ENCODE measurements at regions not wholly inside any gene's neighbourhood (a gene's known extent, or its start where the extent isn't known, plus 50 kb on each side); places are given as distances from the start of the nearest gene placed in this dataset.
"Not testable (repeated sequence)": the region's sequence is repeated elsewhere in the genome, so short reads cannot be mapped to it uniquely, and the experiment has no call there.

DNA sequence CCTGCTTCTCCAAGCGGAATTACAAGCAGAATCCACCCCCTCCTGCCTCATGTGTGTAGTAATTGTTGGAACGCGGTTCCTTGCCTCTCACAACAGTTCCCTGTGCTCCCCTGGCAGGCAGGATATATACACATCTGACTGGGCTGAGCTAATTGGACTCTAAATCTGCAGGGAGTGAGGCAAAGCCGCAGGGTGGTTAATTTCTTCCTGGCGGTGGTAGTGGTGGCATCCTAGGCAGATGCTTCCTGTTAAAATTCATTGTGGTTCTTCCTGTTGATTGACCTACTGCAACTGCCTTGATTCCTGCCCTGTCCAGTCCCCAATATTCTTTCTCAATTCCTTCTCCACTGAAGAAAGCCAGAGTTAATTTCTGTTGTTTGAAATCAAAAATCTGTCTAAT is 202.9 kb upstream of the PROK2 start:
- peaks cover 6% of the 10 kb centered on the region for H3K4me1 ChIP-seq (ENCODE audit: control insufficient read depth, insufficient read depth, low read length, poor library complexity, severe bottlenecking)
- no peaks in the 10 kb centered on the region for H3K36me3 Mint-ChIP-seq
- H3K4me1 Mint-ChIP-seq: peaks cover 4 to 16% (median 12%) of the 10 kb centered on the region in 4 donors
- H3K27me3 ChIP-seq (ENCODE audit: control insufficient read depth, insufficient read depth, low read length): no peaks in the 10 kb centered on the region
- H3K27ac ChIP-seq (ENCODE audit: insufficient read depth, low read length, poor library complexity, severe bottlenecking): no peak overlapping the region
- no peak for DNase-seq
- peak overlapping the region in 1 of 3 donors; percentile 45 for H3K27ac Mint-ChIP-seq
- no peaks in the 10 kb centered on the region for H3K27me3 Mint-ChIP-seq
- ATAC-seq (ENCODE audit: low read depth in 2 of 2): no peak
- H3K4me3 Mint-ChIP-seq: no peak overlapping the region
- no peaks in the 10 kb centered on the region for H3K9me3 ChIP-seq (ENCODE audit: control insufficient read depth in 2 of 2, low read length in 2 of 2)
- H3K36me3 ChIP-seq (ENCODE audit: control insufficient read depth, insufficient read depth, low read length): no peaks in the 10 kb centered on the region
- H3K4me3 ChIP-seq (ENCODE audit: low read depth, low read length): no peak overlapping the region
- peaks cover 0 to 4% (median 0%) of the 10 kb centered on the region in 7 donors for H3K9me3 Mint-ChIP-seq

DNA sequence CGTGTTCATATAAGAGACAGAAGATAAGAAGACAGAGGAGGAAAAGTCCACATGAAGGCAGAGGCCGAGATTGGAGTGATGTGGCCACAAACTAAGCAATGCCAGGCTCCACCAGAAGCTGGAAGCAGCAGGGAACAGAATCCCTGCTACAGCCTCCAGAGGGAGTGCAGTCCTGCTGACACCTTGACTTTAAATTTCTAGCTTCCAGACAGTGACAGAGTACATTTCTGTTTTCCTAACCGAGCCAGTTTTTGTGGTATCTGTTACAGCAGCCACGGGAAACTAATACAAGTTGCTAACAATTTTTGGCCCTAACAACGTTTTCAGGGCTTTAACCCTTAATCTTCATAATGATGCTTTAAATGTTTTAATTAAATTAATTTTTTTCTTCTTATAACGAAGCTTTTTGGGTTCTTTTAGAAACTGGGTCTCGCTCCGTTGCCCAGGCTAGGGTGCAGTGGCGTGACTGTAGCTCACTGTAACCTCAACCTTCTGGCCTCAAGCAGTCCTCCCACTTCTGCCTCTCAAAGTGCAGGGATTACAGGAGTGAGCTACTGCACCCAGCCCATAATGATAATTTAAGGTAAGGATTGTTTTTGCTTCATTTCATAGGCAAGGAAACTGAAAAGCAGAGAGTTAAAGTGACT is 202.3 kb upstream of the PROK2 start:
- no peaks in the 10 kb centered on the region for H3K36me3 ChIP-seq (ENCODE audit: control insufficient read depth, insufficient read depth, low read length)
- H3K27ac ChIP-seq (ENCODE audit: insufficient read depth, low read length, poor library complexity, severe bottlenecking): no peak overlapping the region
- ATAC-seq (ENCODE audit: low read depth in 2 of 2) (no peak), DNase-seq (no peak)
- Mint-ChIP-seq H3K9me3 (peaks cover 0 to 4% (median 0%) of the 10 kb centered on the region in 7 donors), H3K36me3 (no peaks in the 10 kb centered on the region), H3K4me3 (no peak overlapping the region), H3K27me3 (no peaks in the 10 kb centered on the region), H3K4me1 (peaks cover 4 to 16% (median 12%) of the 10 kb centered on the region in 4 donors), H3K27ac (no peak overlapping the region)
- H3K4me1 ChIP-seq (ENCODE audit: control insufficient read depth, insufficient read depth, low read length, poor library complexity, severe bottlenecking): peaks cover 6% of the 10 kb centered on the region
- H3K9me3 ChIP-seq (ENCODE audit: control insufficient read depth in 2 of 2, low read length in 2 of 2): no peaks in the 10 kb centered on the region
- H3K4me3 ChIP-seq (ENCODE audit: low read depth, low read length): no peak overlapping the region
- H3K27me3 ChIP-seq (ENCODE audit: control insufficient read depth, insufficient read depth, low read length): no peaks in the 10 kb centered on the region

DNA sequence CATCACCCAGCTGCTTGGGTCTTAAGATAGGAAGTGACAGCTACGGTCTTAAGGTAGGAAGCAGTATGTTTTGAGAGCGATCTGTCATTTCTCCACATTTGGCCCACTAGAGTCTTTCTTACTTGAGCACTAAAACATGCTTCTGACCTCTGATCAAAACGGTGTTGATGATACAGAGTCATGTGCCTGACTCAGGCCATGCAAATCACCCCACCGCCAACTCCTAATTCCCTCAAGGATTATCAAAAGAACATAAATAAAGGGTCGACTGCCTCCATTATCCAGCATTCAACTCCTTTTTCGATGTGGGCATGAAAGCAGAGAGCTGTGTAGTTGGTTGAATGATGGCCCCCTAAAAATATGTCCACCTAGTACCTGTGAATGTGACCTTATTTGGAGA is 201.7 kb upstream of the PROK2 start:
- no peak overlapping the region for H3K27ac ChIP-seq (ENCODE audit: insufficient read depth, low read length, poor library complexity, severe bottlenecking)

DNA sequence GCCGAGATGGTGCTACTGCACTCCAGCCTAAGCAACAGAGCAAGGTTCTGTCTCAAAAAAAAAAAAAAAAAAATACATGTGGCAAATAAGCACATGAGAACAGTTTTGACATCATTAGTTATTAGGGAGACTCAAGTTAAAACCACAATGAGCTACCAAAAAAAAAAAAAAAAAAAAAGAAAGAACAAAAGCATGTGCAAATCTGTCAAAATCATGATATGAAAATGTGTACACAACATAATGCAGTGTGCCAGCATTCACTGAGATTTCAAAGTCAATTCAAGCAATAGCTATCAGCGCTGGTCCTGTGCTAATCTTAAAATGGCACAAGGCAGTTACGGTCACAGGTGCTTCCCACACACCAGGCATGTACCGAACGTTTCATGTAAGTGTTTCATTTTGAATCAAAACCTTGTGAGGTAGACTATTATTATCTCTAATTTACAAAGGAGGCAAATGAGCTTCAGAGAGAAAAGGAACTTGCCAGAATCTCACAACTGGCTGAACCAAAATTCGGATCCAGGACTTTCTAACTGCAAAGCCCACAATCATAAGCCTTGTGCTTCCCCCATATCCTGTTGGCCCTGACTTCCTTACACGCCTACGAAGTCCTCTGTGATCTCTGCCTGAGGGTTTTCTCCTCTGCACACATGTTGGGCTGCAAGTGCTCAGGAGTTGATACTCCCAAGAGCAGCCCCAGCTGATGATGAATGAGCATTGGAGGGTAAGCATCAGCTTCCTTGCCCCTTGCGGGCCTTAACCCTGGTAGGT is 200.1 kb upstream of the PROK2 start:
- no peaks in the 10 kb centered on the region for H3K9me3 Mint-ChIP-seq
- no peaks in the 10 kb centered on the region for H3K36me3 Mint-ChIP-seq
- H3K36me3 ChIP-seq (ENCODE audit: control insufficient read depth, insufficient read depth, low read length): no peaks in the 10 kb centered on the region
- peaks cover 6% of the 10 kb centered on the region for H3K4me1 ChIP-seq (ENCODE audit: control insufficient read depth, insufficient read depth, low read length, poor library complexity, severe bottlenecking)
- H3K27me3 Mint-ChIP-seq: no peaks in the 10 kb centered on the region
- no peaks in the 10 kb centered on the region for H3K9me3 ChIP-seq (ENCODE audit: control insufficient read depth in 2 of 2, low read length in 2 of 2)
- peak overlapping the region in 2 of 4 donors; percentile 54 to 81 for H3K4me3 Mint-ChIP-seq
- peaks cover 9 to 24% (median 13%) of the 10 kb centered on the region in 4 donors for H3K4me1 Mint-ChIP-seq
- H3K27ac ChIP-seq (ENCODE audit: insufficient read depth, low read length, poor library complexity, severe bottlenecking): no peak overlapping the region
- ATAC-seq (ENCODE audit: low read depth in 2 of 2) (peak in 1 of 2 donors; percentile 46), DNase-seq (peak in 2 of 3 donors; percentile 8 to 70)
- peak overlapping the region in 2 of 3 donors; percentile 45 to 75 for H3K27ac Mint-ChIP-seq
- H3K4me3 ChIP-seq (ENCODE audit: low read depth, low read length): peak overlapping the region; percentile 69
- no peaks in the 10 kb centered on the region for H3K27me3 ChIP-seq (ENCODE audit: control insufficient read depth, insufficient read depth, low read length)

More for the DNA sequence above, 201.7 kb upstream of the PROK2 start:
- Mint-ChIP-seq H3K36me3 (no peaks in the 10 kb centered on the region), H3K4me1 (peaks cover 4 to 17% (median 12%) of the 10 kb centered on the region in 4 donors), H3K27ac (no peak overlapping the region), H3K27me3 (no peaks in the 10 kb centered on the region), H3K9me3 (peaks cover 0 to 4% (median 0%) of the 10 kb centered on the region in 7 donors), H3K4me3 (no peak overlapping the region)
- no peak for ATAC-seq (ENCODE audit: low read depth in 2 of 2)
- Histone ChIP-seq H3K4me1 (ENCODE audit: control insufficient read depth, insufficient read depth, low read length, poor library complexity, severe bottlenecking) (peaks cover 6% of the 10 kb centered on the region), H3K9me3 (ENCODE audit: control insufficient read depth in 2 of 2, low read length in 2 of 2) (no peaks in the 10 kb centered on the region), H3K36me3 (ENCODE audit: control insufficient read depth, insufficient read depth, low read length) (no peaks in the 10 kb centered on the region), H3K27me3 (ENCODE audit: control insufficient read depth, insufficient read depth, low read length) (no peaks in the 10 kb centered on the region), H3K4me3 (ENCODE audit: low read depth, low read length) (no peak overlapping the region)
- DNase-seq: no peak

DNA sequence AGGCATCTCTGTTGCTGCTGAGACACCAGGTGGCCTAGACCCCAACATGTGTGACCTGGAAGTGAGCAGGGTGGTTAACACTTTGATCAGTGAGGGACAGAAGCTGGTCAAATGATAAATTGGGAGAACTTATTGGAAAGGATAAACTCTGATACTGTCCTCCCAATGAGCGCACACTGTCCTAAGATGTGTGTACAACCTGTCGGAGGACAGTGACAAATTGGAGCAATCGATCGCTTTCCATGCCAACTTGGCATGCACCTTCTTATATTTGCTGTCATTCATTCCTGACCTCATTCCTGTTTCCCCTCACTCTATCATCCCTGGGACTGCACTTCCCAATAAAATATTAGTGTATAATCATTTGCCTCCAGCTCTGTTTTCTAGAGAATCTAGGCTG is 198.7 kb upstream of the PROK2 start:
- Histone ChIP-seq H3K27me3 (ENCODE audit: control insufficient read depth, insufficient read depth, low read length) (no peaks in the 10 kb centered on the region), H3K4me1 (ENCODE audit: control insufficient read depth, insufficient read depth, low read length, poor library complexity, severe bottlenecking) (peaks cover 7% of the 10 kb centered on the region), H3K4me3 (ENCODE audit: low read depth, low read length) (no peak overlapping the region), H3K9me3 (ENCODE audit: control insufficient read depth in 2 of 2, low read length in 2 of 2) (no peaks in the 10 kb centered on the region), H3K27ac (ENCODE audit: insufficient read depth, low read length, poor library complexity, severe bottlenecking) (no peak overlapping the region), H3K36me3 (ENCODE audit: control insufficient read depth, insufficient read depth, low read length) (no peaks in the 10 kb centered on the region)
- Mint-ChIP-seq H3K27ac (no peak overlapping the region), H3K9me3 (no peaks in the 10 kb centered on the region), H3K4me1 (peaks cover 9 to 32% (median 18%) of the 10 kb centered on the region in 4 donors), H3K27me3 (no peaks in the 10 kb centered on the region), H3K36me3 (no peaks in the 10 kb centered on the region), H3K4me3 (no peak overlapping the region)
- no peak for DNase-seq
- no peak for ATAC-seq (ENCODE audit: low read depth in 2 of 2)

DNA sequence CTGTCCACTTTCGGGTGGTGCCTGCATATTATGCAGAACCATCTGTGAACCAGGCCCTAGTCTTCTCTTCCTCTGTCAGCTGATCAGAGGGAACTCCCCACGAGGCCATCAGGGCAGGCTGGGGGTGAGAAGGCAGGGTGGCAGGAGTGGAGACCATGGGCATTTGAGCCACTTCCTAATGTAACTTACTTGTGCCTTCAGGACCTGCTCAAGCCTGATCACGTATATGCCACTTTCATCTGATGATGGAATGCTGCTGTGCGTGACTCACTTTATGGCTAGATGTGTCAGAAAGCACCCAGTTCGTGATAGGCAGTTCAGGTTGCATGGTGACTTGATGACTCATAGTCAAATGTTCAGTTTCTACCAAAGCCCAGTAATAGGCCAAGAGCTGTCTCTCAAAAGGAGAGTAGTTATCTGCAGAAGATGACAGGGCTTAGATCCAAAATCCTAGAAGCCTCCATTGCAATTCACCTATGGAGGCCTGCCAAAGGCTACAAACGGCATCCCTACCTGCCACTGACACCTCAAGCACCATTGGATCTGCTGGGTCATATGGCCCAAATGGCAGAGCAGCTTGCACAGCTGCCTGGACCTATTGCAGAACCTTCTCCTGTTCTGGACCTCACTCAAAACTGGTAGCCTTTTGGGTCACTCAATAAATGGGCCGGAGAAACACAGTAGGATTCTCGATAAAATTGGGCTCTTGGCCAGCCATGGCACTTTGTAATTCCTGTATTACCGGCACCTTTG is 197.7 kb upstream of the PROK2 start:
- not testable (repeated sequence) for H3K36me3 ChIP-seq (ENCODE audit: control insufficient read depth, insufficient read depth, low read length); H3K9me3 Mint-ChIP-seq; H3K4me3 ChIP-seq (ENCODE audit: low read depth, low read length); ATAC-seq (ENCODE audit: low read depth in 2 of 2); H3K9me3 ChIP-seq (ENCODE audit: control insufficient read depth in 2 of 2, low read length in 2 of 2); H3K4me3 Mint-ChIP-seq; H3K27me3 ChIP-seq (ENCODE audit: control insufficient read depth, insufficient read depth, low read length); H3K27ac ChIP-seq (ENCODE audit: insufficient read depth, low read length, poor library complexity, severe bottlenecking); H3K27me3 Mint-ChIP-seq; H3K36me3 Mint-ChIP-seq
- DNase-seq: peak in 1 of 3 donors; percentile 73
- H3K4me1 ChIP-seq (ENCODE audit: control insufficient read depth, insufficient read depth, low read length, poor library complexity, severe bottlenecking): peaks cover 17% of the 10 kb centered on the region
- H3K4me1 Mint-ChIP-seq: peaks cover 8 to 42% (median 24%) of the 10 kb centered on the region in 4 donors
- peak overlapping the region in 1 of 3 donors; percentile 16 for H3K27ac Mint-ChIP-seq

DNA sequence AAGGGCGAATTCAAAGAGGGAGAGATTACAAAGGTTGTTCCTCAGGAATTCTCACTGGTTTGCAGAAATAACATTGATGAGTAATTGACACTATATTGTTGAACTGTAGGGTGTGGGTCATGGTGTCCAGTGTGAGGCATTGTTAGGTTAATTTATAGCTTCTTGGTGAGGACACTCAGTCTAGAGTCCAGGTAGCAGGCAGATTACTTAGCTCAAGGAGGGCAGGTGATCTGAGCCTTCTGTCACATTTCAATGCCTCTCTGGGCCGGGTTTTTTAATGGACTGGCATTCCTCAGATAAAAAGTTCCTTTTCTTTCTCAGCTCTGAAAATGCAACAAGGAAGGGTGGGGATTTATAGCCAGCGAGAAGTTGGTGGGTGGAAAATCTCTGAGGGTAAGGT is 194.2 kb upstream of the PROK2 start:
- peaks cover 4 to 29% (median 19%) of the 10 kb centered on the region in 4 donors for H3K4me1 Mint-ChIP-seq
- H3K27me3 Mint-ChIP-seq: no peaks in the 10 kb centered on the region
- Histone ChIP-seq H3K4me1 (ENCODE audit: control insufficient read depth, insufficient read depth, low read length, poor library complexity, severe bottlenecking) (peaks cover 11% of the 10 kb centered on the region), H3K27me3 (ENCODE audit: control insufficient read depth, insufficient read depth, low read length) (no peaks in the 10 kb centered on the region), H3K9me3 (ENCODE audit: control insufficient read depth in 2 of 2, low read length in 2 of 2) (no peaks in the 10 kb centered on the region), H3K36me3 (ENCODE audit: control insufficient read depth, insufficient read depth, low read length) (no peaks in the 10 kb centered on the region), H3K4me3 (ENCODE audit: low read depth, low read length) (no peak overlapping the region), H3K27ac (ENCODE audit: insufficient read depth, low read length, poor library complexity, severe bottlenecking) (no peak overlapping the region)
- H3K36me3 Mint-ChIP-seq: no peaks in the 10 kb centered on the region
- DNase-seq (no peak), ATAC-seq (ENCODE audit: low read depth in 2 of 2) (no peak)
- H3K27ac Mint-ChIP-seq: peak overlapping the region in 1 of 3 donors; percentile 26
- no peaks in the 10 kb centered on the region for H3K9me3 Mint-ChIP-seq
- H3K4me3 Mint-ChIP-seq: no peak overlapping the region
